HG02623 (cell line): ENCODE measurements at regions not wholly inside any gene's neighbourhood (a gene's known extent, or its start where the extent isn't known, plus 50 kb on each side); places are given as distances from the start of the nearest gene placed in this dataset.

Experiments used
- ATAC-seq: cut with Tn5 transposase; IDR thresholded peaks from one replicate; pipeline ENCODE4 v1.9.1; 2021; ENCODE audit warnings: moderate library complexity; ENCODE audit not compliant: unreplicated experiment

- ATAC-seq = no peak
Measured at GRCh38 chr21:39106881-39107462, 76.3 kb downstream of the PSMG1 start.

- ATAC-seq = no peak
Measured at GRCh38 chr21:39105836-39106235, 77.4 kb downstream of the PSMG1 start.

GRCh38 chr21:39105341-39105765 lies 77.9 kb downstream of the PSMG1 start:
- ATAC-seq = no peak

GRCh38 chr21:39104911-39105310 lies 78.3 kb downstream of the PSMG1 start:
- no peak for ATAC-seq

- no peak for ATAC-seq
Measured at GRCh38 chr21:39103689-39104088, 79.6 kb downstream of the PSMG1 start.

- ATAC-seq = no peak
Measured at GRCh38 chr21:39099859-39100258, 83.4 kb downstream of the PSMG1 start.

- no peak for ATAC-seq
Measured at GRCh38 chr21:39098696-39099200, 84.5 kb downstream of the PSMG1 start.

- no peak for ATAC-seq
Measured at GRCh38 chr21:39097981-39098380, 85.3 kb downstream of the PSMG1 start.

- ATAC-seq = no peak
Measured at GRCh38 chr21:39097335-39097861, 85.9 kb downstream of the PSMG1 start.

- no peak for ATAC-seq
Measured at GRCh38 chr21:39096754-39097153, 86.5 kb downstream of the PSMG1 start.

- no peak for ATAC-seq
Measured at GRCh38 chr21:39095681-39096080, 87.6 kb downstream of the PSMG1 start.

GRCh38 chr21:39094847-39095579 lies 88.2 kb downstream of the PSMG1 start:
- no peak for ATAC-seq

- no peak for ATAC-seq
Measured at GRCh38 chr21:39094087-39094780, 89.0 kb downstream of the PSMG1 start.

GRCh38 chr21:39093526-39093925 lies 89.7 kb downstream of the PSMG1 start:
- no peak for ATAC-seq

- ATAC-seq = no peak
Measured at GRCh38 chr21:39088831-39089380, 94.3 kb downstream of the PSMG1 start.

GRCh38 chr21:39088031-39088370 lies 95.2 kb downstream of the PSMG1 start:
- ATAC-seq = no peak

- no peak for ATAC-seq
Measured at GRCh38 chr21:39087238-39088030, 95.8 kb downstream of the PSMG1 start.

GRCh38 chr21:39086547-39086946 lies 96.7 kb downstream of the PSMG1 start:
- ATAC-seq = no peak

GRCh38 chr21:39085843-39086405 lies 97.3 kb downstream of the PSMG1 start:
- no peak for ATAC-seq

GRCh38 chr21:39084979-39085729 lies 98.1 kb downstream of the PSMG1 start:
- no peak for ATAC-seq
